HEK293T (cell line): ENCODE measurements at regions not wholly inside any gene's neighbourhood (a gene's known extent, or its start where the extent isn't known, plus 50 kb on each side); places are given as distances from the start of the nearest gene placed in this dataset.

Experiments used
- CTCF ChIA-PET: fragments of 350-600 bp; formaldehyde crosslinking; extraction: SDS; loops from one replicate; lab custom pipeline; 2021; ENCODE audit warnings: antibody characterized with exemption, inconsistent platforms; lab: Yijun Ruan, JAX
- POLR2A ChIA-PET: fragments of 350-600 bp; formaldehyde crosslinking; extraction: SDS; loops from one replicate; lab custom pipeline; 2020; ENCODE audit warnings: antibody characterized with exemption, inconsistent platforms; lab: Yijun Ruan, JAX
- DNase-seq: peaks from one replicate; pipeline ENCODE4 v3.0.0; 2012; ENCODE audit warnings: mixed read lengths; ENCODE audit errors: extremely low spot score
- ARNT ChIP-seq: fragments of 450-650 bp; IDR thresholded peaks from 2 replicates; pipeline ENCODE4 v1.6.1; 2017; ENCODE audit warnings: mild to moderate bottlenecking
- BHLHE40 ChIP-seq: fragments of 450-650 bp; IDR thresholded peaks from 2 replicates; pipeline ENCODE4 v1.6.1; 2016; ENCODE audit warnings: mild to moderate bottlenecking, moderate library complexity, borderline replicate concordance
- CTBP1 ChIP-seq: fragments of 450-650 bp; IDR thresholded peaks from 2 replicates; pipeline ENCODE4 v1.6.1; 2016; ENCODE audit warnings: borderline replicate concordance
- ELF4 ChIP-seq: fragments of 450-650 bp; IDR thresholded peaks from 2 replicates; pipeline ENCODE4 v1.6.1; 2017; ENCODE audit warnings: antibody characterized with exemption
- FOXA1 ChIP-seq: fragments of 450-650 bp; IDR thresholded peaks from 2 replicates; pipeline ENCODE4 v1.6.1; 2016; ENCODE audit warnings: mild to moderate bottlenecking
- FOXK2 ChIP-seq: fragments of 450-650 bp; IDR thresholded peaks from 2 replicates; pipeline ENCODE4 v1.6.1; 2016; ENCODE audit warnings: mild to moderate bottlenecking
- FOXM1 ChIP-seq: fragments of 450-650 bp; IDR thresholded peaks from 2 replicates; pipeline ENCODE4 v1.6.1; 2017; ENCODE audit warnings: mild to moderate bottlenecking, borderline replicate concordance
- HDGF ChIP-seq: fragments of 450-650 bp; IDR thresholded peaks from 2 replicates; pipeline ENCODE4 v1.6.1; 2017; ENCODE audit warnings: antibody characterized with exemption, borderline replicate concordance
- L3MBTL2 ChIP-seq: fragments of 450-650 bp; conservative IDR thresholded peaks from 2 replicates; pipeline ENCODE4 v1.6.1; 2016; ENCODE audit warnings: mild to moderate bottlenecking
- LEF1 ChIP-seq: fragments of 450-650 bp; IDR thresholded peaks from 2 replicates; pipeline ENCODE4 v1.6.1; 2017; ENCODE audit warnings: mild to moderate bottlenecking, borderline replicate concordance
- NFRKB ChIP-seq: fragments of 450-650 bp; IDR thresholded peaks from 2 replicates; pipeline ENCODE4 v1.6.1; 2016; ENCODE audit warnings: mild to moderate bottlenecking, moderate library complexity
- SP1 ChIP-seq: fragments of 450-650 bp; IDR thresholded peaks from 2 replicates; pipeline ENCODE4 v1.6.1; 2017
- SUZ12 ChIP-seq: fragments of 450-650 bp; IDR thresholded peaks from 2 replicates; pipeline ENCODE4 v1.6.1; 2016; ENCODE audit warnings: mild to moderate bottlenecking
- TARDBP ChIP-seq: fragments of 450-650 bp; IDR thresholded peaks from 2 replicates; pipeline ENCODE4 v1.6.1; 2016
- ZNF384 ChIP-seq: fragments of 450-650 bp; IDR thresholded peaks from 2 replicates; pipeline ENCODE4 v1.6.1; 2016
- TF ChIP-seq, protein P1 (sequence below): fragments of 450-650 bp; IDR thresholded peaks from 2 replicates; pipeline ENCODE4 v1.6.1; 2016

DNA sequence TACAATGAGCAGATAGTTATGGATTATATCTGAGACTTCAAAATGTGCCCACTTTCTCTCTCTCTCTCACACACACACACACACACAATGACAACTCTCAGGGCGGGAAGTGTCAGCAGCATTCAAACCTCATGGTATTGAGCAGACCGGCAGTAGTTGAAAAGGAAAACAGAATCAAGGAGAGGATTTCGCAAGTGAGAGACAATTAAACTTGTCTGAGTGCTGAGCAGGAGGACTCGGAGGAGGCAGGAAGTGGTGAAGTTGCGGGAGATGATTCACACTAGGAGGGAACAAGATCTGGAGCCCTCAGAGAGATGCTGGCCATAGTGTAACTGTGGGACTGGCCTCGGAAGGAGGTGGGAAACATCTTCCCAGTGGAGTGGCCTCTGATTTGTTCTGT, 353.1 kb downstream of the EFNB2 start:
- TF ChIP-seq SP1: no peak
- no peak for TF ChIP-seq FOXK2
- TF ChIP-seq TARDBP: no peak
- no peak for TF ChIP-seq ZNF384
- TF ChIP-seq BHLHE40: no peak
- no peak for TF ChIP-seq NFRKB
- TF ChIP-seq LEF1: no peak
- TF ChIP-seq L3MBTL2: no peak
- TF ChIP-seq SUZ12: no peak
- no peak for TF ChIP-seq HDGF
- no peak for TF ChIP-seq CTBP1
- TF ChIP-seq, protein P1, sequence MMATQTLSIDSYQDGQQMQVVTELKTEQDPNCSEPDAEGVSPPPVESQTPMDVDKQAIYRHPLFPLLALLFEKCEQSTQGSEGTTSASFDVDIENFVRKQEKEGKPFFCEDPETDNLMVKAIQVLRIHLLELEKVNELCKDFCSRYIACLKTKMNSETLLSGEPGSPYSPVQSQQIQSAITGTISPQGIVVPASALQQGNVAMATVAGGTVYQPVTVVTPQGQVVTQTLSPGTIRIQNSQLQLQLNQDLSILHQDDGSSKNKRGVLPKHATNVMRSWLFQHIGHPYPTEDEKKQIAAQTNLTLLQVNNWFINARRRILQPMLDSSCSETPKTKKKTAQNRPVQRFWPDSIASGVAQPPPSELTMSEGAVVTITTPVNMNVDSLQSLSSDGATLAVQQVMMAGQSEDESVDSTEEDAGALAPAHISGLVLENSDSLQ: no peak
- TF ChIP-seq FOXA1: no peak
- TF ChIP-seq FOXM1: no peak
- TF ChIP-seq ELF4: no peak
- POLR2A ChIA-PET: no interaction called here
- CTCF ChIA-PET: no interaction called here
- DNase-seq: no peak

DNA sequence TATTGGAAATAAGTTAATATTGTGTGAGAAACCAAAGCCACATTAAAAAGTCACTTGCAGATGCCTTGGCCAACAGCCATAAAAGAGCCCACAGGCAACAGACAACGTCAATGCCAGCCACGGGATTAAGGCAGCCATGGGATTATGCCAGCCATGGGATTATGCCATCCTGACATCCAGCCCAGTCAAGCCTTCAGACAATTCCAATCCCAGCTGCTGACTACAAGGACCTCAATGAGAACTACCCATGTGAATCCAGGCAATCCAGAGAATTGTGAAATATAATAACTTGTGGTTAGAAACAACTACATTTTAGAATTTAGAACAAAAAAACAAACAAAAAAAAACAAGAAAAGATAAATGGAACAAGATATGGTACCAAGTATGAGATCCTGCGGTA, 356.6 kb downstream of the EFNB2 start:
- ChIA-PET POLR2A (no interaction called here), CTCF (no interaction called here)
- no peak for DNase-seq
- TF ChIP-seq BHLHE40 (no peak), LEF1 (no peak), SUZ12 (no peak), ZNF384 (no peak), ELF4 (no peak), FOXM1 (no peak), ARNT (no peak), L3MBTL2 (no peak), CTBP1 (no peak), FOXK2 (no peak), TARDBP (no peak), HDGF (no peak), SP1 (no peak), FOXA1 (no peak), NFRKB (no peak)
- TF ChIP-seq, protein P1: no peak

DNA sequence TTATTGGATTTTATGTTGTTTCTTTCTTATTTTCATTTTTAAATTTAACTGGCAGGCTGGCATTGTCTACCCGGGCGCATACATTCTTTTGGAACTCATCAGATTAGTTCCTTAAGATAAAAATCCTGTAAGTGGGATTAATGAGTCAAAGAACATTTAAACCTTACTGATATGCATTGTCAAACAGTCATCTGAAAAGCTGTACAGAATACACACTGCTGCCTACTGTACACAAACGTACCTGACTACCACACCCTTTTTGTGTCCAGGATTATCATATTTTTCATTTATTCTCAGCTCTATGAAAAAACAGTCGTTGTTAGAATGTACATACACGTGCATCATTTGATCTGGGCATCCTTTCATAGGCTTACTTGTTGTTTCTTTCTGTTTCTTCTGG, 358.3 kb downstream of the EFNB2 start:
- no peak for DNase-seq
- no peak for TF ChIP-seq L3MBTL2
- no peak for TF ChIP-seq TARDBP
- TF ChIP-seq HDGF: no peak
- TF ChIP-seq NFRKB: no peak
- no peak for TF ChIP-seq FOXM1
- no peak for TF ChIP-seq CTBP1
- TF ChIP-seq ZNF384: no peak
- TF ChIP-seq ELF4: no peak
- no peak for TF ChIP-seq SUZ12
- no peak for TF ChIP-seq FOXK2
- TF ChIP-seq SP1: no peak
- no peak for TF ChIP-seq FOXA1
- ChIA-PET CTCF (no interaction called here), POLR2A (no interaction called here)

DNA sequence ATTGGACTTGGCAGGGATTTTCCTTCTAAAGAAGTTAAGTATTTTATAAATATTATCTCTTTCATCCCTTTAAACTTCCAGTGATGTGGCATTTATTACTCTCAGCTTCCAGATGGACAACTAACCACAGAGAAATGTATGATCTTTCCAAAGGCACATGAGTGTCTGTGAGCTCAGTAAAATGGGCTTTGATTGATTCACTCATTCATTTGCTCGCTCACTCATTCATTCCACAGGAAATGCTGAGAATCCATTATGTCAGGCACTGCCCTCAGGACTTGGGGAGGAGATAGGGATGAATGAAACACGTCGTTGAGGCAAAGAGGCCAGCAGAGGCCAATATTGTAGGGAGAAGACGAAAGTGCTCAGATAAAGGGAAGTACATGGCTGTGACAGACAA, 359.3 kb downstream of the EFNB2 start:
- no peak for DNase-seq
- ChIA-PET POLR2A (no interaction called here), CTCF (no interaction called here)
- TF ChIP-seq, protein P1: no peak
- TF ChIP-seq FOXA1: no peak

DNA sequence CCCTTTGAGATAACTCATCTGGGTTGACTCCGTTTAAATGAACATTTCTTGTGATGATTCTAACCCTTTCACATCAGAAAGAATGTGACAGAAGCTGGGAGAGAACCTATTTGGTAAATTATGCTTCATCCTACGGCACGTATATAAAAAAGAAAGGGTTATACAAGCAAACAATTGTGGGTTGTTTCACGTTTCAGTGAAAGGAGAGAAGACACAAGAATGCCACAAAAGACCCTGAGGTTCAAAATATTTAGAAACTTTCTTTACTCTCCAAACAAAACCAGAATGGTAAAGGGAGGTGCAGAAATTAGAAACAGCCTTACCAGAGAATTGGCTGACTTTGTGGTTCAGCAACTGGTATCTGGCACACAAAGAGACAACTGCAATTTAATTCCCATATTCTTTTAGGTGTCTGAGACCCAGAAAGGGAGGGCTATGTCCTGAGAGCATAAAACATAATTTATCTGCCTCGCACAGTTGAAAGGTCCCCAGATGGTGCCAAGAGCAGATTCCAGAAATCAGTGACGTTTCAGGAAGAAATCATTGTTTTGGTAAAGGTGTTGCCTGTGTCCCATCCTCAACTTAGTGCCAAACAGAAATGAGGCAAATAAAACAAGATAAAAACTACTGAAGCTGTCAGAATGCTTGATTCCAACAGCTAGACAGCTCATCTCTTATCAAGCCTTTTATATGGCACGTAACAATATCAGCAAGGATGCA, 361.4 kb downstream of the EFNB2 start:
- CTCF ChIA-PET: no interaction called here
- TF ChIP-seq NFRKB: no peak
- TF ChIP-seq LEF1: no peak
- TF ChIP-seq SUZ12: no peak
- no peak for TF ChIP-seq ARNT
- no peak for TF ChIP-seq HDGF
- no peak for TF ChIP-seq FOXK2
- TF ChIP-seq TARDBP: no peak
- TF ChIP-seq L3MBTL2: no peak
- TF ChIP-seq ELF4: no peak
- TF ChIP-seq ZNF384: no peak
- TF ChIP-seq, protein P1: no peak
- TF ChIP-seq BHLHE40: no peak
- TF ChIP-seq CTBP1: no peak
- TF ChIP-seq FOXA1: no peak
- no peak for TF ChIP-seq FOXM1
- no peak for TF ChIP-seq SP1
- no peak for DNase-seq
- POLR2A ChIA-PET: no interaction called here
